GM12878 (cell line): ENCODE measurements at regions not wholly inside any gene's neighbourhood (a gene's known extent, or its start where the extent isn't known, plus 50 kb on each side); places are given as distances from the start of the nearest gene placed in this dataset.

ENCODE experiments used
- ATAC-seq: fragments of 200-7000 bp; cut with Tn5 transposase; 3 replicates; pipeline ENCODE4 v1.9.1; 2020; ENCODE audit warnings: mild to moderate bottlenecking, moderate library complexity
- BruUV-seq: library from RNA; stranded (reverse); fragments of 400-500 nt; replicated peaks from 2 replicates; lab custom pipeline; 2021; lab: Mats Ljungman, UMichigan
- CTCF ChIA-PET: fragments of 300-600 bp; sonication (Branson Sonifier 250); formaldehyde crosslinking; extraction: SDS; loops from one replicate; lab custom pipeline; 2021; ENCODE audit warnings: inconsistent platforms; lab: Yijun Ruan, JAX
- POLR2A ChIA-PET: fragments of 350-600 bp; formaldehyde crosslinking; extraction: SDS; loops from one replicate; lab custom pipeline; 2021; ENCODE audit warnings: inconsistent platforms; lab: Charles Lee
- RAD21 ChIA-PET: fragments of 300-600 bp; sonication (Branson Sonifier 250); formaldehyde crosslinking; loops from one replicate; lab custom pipeline; 2023; ENCODE audit warnings: antibody characterized with exemption; ENCODE audit not compliant: unreplicated experiment; lab: Charles Lee
- SMC1A ChIA-PET: fragments of 300-600 bp; sonication (Branson Sonifier 250); formaldehyde crosslinking; loops from one replicate; lab custom pipeline; 2023; ENCODE audit not compliant: unreplicated experiment, uncharacterized antibody; lab: Charles Lee
- DNase-seq: peaks from one replicate; pipeline ENCODE4 v3.0.0-alpha.2; 2011; ENCODE audit warnings: low read depth, low spot score
- FAIRE-seq: peaks from 3 replicates; lab custom pipeline; 2011; peaks lifted over from hg19 to GRCh38; lab: Jason Lieb, UNC
- H2AFZ ChIP-seq: 2 replicates; pipeline ENCODE4 v1.6.0; 2011; ENCODE audit warnings: low read depth, low read length, control low read depth; ENCODE audit not compliant: control insufficient read depth
- H3K27ac ChIP-seq: 2 replicates; pipeline ENCODE4 v1.5.1; 2011; ENCODE audit warnings: control low read depth; ENCODE audit not compliant: control insufficient read depth, insufficient read depth
- H3K27me3 ChIP-seq, 2 experiments: replicated peaks in 1 of 2; 2 replicates each; pipeline versions ENCODE4 v1.6.0 to v1.6.1; 2011; ENCODE audit warnings: low read length in 1 of 2; ENCODE audit not compliant: control insufficient read depth in 2 of 2, insufficient read depth in 2 of 2
- H3K36me3 ChIP-seq, 2 experiments: 2 replicates each; pipeline ENCODE4 v1.5.1; 2011; ENCODE audit warnings: low read length in 1 of 2; ENCODE audit not compliant: control insufficient read depth in 2 of 2, insufficient read depth in 2 of 2
- H3K4me1 ChIP-seq: 2 replicates; pipeline ENCODE4 v1.6.1; 2011; ENCODE audit warnings: mild to moderate bottlenecking, low read length, moderate library complexity, mixed read lengths; ENCODE audit not compliant: control insufficient read depth, insufficient read depth
- H3K4me2 ChIP-seq: 2 replicates; pipeline ENCODE4 v1.6.0; 2011; ENCODE audit warnings: control low read depth; ENCODE audit not compliant: control insufficient read depth, insufficient read depth
- H3K4me3 ChIP-seq: fragments of 200-600 bp; sonication (generic); 2 replicates; pipeline ENCODE4 v1.5.1; 2016
- H3K79me2 ChIP-seq: 2 replicates; pipeline ENCODE4 v1.6.0; 2011; ENCODE audit warnings: low read length; ENCODE audit not compliant: control insufficient read depth, insufficient read depth
- H3K9ac ChIP-seq: 2 replicates; pipeline ENCODE4 v1.8.0; 2011; ENCODE audit warnings: low read length, control low read depth, mixed read lengths; ENCODE audit not compliant: control insufficient read depth, insufficient read depth
- H3K9me3 ChIP-seq: replicated peaks from 3 replicates; pipeline ENCODE4 v1.5.1; 2011; ENCODE audit warnings: mild to moderate bottlenecking, low read length; ENCODE audit not compliant: control insufficient read depth, insufficient read depth
- H4K20me1 ChIP-seq: 2 replicates; pipeline ENCODE4 v1.6.0; 2011; ENCODE audit not compliant: control insufficient read depth, insufficient read depth
- GABPA ChIP-seq: IDR thresholded peaks from 2 replicates; pipeline ENCODE4 v1.6.1; 2014; ENCODE audit warnings: antibody characterized with exemption, low read depth, mild to moderate bottlenecking, inconsistent platforms
- HDGF ChIP-seq: fragments of 450-650 bp; IDR thresholded peaks from 2 replicates; pipeline ENCODE4 v1.6.1; 2016; ENCODE audit warnings: antibody characterized with exemption
- MYB ChIP-seq: fragments of 150-350 bp; IDR thresholded peaks from 2 replicates; pipeline ENCODE4 v1.6.1; 2014; ENCODE audit warnings: mild to moderate bottlenecking, low read depth, low read length, borderline replicate concordance
- NRF1 ChIP-seq: conservative IDR thresholded peaks from 2 replicates; pipeline ENCODE4 v1.6.1; 2011; ENCODE audit warnings: mild to moderate bottlenecking, low read depth, low read length, improper control_type of control experiment
- PAX5 ChIP-seq: IDR thresholded peaks from 2 replicates; pipeline ENCODE4 v1.6.1; 2011; ENCODE audit warnings: low read depth, low read length, borderline replicate concordance
- SMARCA5 ChIP-seq: fragments of 450-650 bp; IDR thresholded peaks from 2 replicates; pipeline ENCODE4 v1.6.1; 2017; ENCODE audit warnings: mild to moderate bottlenecking
- YBX1 ChIP-seq: fragments of 450-650 bp; IDR thresholded peaks from 2 replicates; pipeline ENCODE4 v1.6.1; 2016; ENCODE audit warnings: antibody characterized with exemption
- YY1 ChIP-seq: IDR thresholded peaks from 2 replicates; pipeline ENCODE4 v1.6.1; 2011; ENCODE audit warnings: low read depth, mild to moderate bottlenecking, low read length
- ZNF592 ChIP-seq: fragments of 450-650 bp; IDR thresholded peaks from 2 replicates; pipeline ENCODE4 v1.6.1; 2017; ENCODE audit warnings: mild to moderate bottlenecking, moderate library complexity
- WGBS: methylation state at CpG from one replicate; pipeline ENCODE4 v1.1.6; 2016; ENCODE audit warnings: low lambda C conversion rate; ENCODE audit not compliant: insufficient replicate concordance, insufficient coverage; ENCODE audit errors: missing lambda C conversion rate; 5-methylcytosine and 5-hydroxymethylcytosine counted together
- in situ Hi-C: fragments of 300-500 bp; cut with MboI; formaldehyde crosslinking; loops from 9 replicates; pipeline ENCODE4 v1.14.3; 2018; ENCODE audit warnings: mixed read lengths
- intact Hi-C: fragments of 100-400 bp; cut with micrococcal nuclease; formaldehyde crosslinking; loops from one replicate; pipeline ENCODE4 v1.14.2; 2022; ENCODE audit not compliant: unreplicated experiment
- TF ChIP-seq, protein P1 (sequence below): fragments of 450-650 bp; IDR thresholded peaks from 2 replicates; pipeline ENCODE4 v1.6.1; 2017; ENCODE audit warnings: mild to moderate bottlenecking
- TF ChIP-seq, protein P2 (sequence below), 3 experiments: IDR thresholded peaks in 2 of 3; conservative IDR thresholded peaks in 1 of 3; 2 replicates each; pipeline ENCODE4 v1.5.1; 2011; ENCODE audit warnings: low read depth in 3 of 3, low read length in 3 of 3, mild to moderate bottlenecking in 3 of 3, control low read depth in 2 of 3, moderate library complexity in 2 of 3, inconsistent platforms in 1 of 3, mixed read lengths in 1 of 3; ENCODE audit not compliant: control insufficient read depth in 2 of 3, insufficient read depth in 1 of 3; ENCODE audit errors: extremely low read depth in 1 of 3

DNA sequence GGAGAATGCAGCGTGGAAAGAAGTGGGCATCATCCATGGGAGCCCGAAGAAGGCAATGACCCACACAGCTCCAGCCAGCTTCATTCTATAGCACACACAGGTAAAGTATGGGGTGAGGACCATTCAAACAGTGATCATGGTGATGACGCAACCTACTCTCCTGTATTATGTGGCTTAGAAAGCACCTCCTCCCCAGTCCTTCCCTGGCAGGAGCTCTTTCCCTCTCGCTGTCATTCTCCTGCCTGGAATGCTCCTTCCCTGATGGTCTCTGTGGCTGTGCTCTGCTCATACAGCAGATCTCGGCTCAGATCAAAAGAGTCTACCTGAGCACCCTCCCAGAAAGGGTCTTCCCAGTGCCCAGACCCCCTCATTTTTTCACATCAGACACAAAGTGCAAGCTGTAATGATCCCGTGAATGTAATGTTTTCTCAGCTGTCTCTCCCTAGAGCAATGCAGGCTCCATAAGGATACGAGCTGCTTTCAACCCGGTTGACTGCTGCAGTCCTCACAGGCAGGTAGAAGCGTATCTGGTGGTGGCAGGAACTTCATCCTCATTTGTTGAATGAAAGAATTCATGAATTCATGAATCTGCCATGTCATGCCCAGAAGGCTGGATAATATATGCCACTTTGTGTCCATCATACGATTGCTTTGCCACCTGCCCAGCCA lies 248.8 kb downstream of the HS3ST3A1 start (continued):
- TF ChIP-seq, protein P1, sequence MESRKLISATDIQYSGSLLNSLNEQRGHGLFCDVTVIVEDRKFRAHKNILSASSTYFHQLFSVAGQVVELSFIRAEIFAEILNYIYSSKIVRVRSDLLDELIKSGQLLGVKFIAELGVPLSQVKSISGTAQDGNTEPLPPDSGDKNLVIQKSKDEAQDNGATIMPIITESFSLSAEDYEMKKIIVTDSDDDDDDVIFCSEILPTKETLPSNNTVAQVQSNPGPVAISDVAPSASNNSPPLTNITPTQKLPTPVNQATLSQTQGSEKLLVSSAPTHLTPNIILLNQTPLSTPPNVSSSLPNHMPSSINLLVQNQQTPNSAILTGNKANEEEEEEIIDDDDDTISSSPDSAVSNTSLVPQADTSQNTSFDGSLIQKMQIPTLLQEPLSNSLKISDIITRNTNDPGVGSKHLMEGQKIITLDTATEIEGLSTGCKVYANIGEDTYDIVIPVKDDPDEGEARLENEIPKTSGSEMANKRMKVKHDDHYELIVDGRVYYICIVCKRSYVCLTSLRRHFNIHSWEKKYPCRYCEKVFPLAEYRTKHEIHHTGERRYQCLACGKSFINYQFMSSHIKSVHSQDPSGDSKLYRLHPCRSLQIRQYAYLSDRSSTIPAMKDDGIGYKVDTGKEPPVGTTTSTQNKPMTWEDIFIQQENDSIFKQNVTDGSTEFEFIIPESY, result no peak
- TF ChIP-seq HDGF (no peak), MYB (no peak), NRF1 (no peak), GABPA (no peak)
- TF ChIP-seq, all 136 proteins: peak for 0

- no peak for FAIRE-seq
- ATAC-seq, result no peak
- H3K4me3 ChIP-seq, result no peak overlapping the region
- in situ Hi-C loops, result no loop called here
- no peaks in the 10 kb centered on the region for H4K20me1 ChIP-seq
- RAD21 ChIA-PET, result no interaction called here
- H3K4me2 ChIP-seq, result no peak overlapping the region
- H3K79me2 ChIP-seq, result no peaks in the 10 kb centered on the region
- TF ChIP-seq PAX5, result no peak
- TF ChIP-seq, protein P2, sequence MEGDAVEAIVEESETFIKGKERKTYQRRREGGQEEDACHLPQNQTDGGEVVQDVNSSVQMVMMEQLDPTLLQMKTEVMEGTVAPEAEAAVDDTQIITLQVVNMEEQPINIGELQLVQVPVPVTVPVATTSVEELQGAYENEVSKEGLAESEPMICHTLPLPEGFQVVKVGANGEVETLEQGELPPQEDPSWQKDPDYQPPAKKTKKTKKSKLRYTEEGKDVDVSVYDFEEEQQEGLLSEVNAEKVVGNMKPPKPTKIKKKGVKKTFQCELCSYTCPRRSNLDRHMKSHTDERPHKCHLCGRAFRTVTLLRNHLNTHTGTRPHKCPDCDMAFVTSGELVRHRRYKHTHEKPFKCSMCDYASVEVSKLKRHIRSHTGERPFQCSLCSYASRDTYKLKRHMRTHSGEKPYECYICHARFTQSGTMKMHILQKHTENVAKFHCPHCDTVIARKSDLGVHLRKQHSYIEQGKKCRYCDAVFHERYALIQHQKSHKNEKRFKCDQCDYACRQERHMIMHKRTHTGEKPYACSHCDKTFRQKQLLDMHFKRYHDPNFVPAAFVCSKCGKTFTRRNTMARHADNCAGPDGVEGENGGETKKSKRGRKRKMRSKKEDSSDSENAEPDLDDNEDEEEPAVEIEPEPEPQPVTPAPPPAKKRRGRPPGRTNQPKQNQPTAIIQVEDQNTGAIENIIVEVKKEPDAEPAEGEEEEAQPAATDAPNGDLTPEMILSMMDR (IDR thresholded peaks at IDR 0.05 in 2 of 3, conservative IDR thresholded peaks at IDR 0.05 in 1 of 3; ENCODE audit: control insufficient read depth in 2 of 3, extremely low read depth in 1 of 3, insufficient read depth in 1 of 3, low read depth in 3 of 3, low read length in 3 of 3), result no peak
- no peak for TF ChIP-seq ZNF592
- TF ChIP-seq SMARCA5, result no peak
- TF ChIP-seq YY1, result no peak
- no peak for TF ChIP-seq YBX1
- TF ChIP-seq, all 136 proteins: peak for 0
- Histone ChIP-seq H3K4me1 (no peaks in the 10 kb centered on the region), H3K36me3 (no peaks in the 10 kb centered on the region), H3K27me3 (no peaks in the 10 kb centered on the region), H3K27ac (no peak overlapping the region), H3K9me3 (no peaks in the 10 kb centered on the region), H2AFZ (no peak overlapping the region), H3K9ac (no peak overlapping the region)
- no peak for DNase-seq
- CTCF ChIA-PET, result interaction anchor here (1.3 kb wide), 1 partner anchor 14 kb away, joined by 4 read pairs; no protein-coding TSS in a partner anchor
- POLR2A ChIA-PET, result no interaction called here
- BruUV-seq, result no TSS peak
- 2% methylated on average over 3 of the region's 3 CpGs for WGBS
- SMC1A ChIA-PET, result interaction anchor here (0.6 to 1.2 kb wide), 2 partner anchors 67 to 149 kb away, joined by 3 read pairs; no protein-coding TSS in a partner anchor
- intact Hi-C loops, result no loop called here
Observed at GRCh38 chr17:13351046-13351445, 250.7 kb downstream of the HS3ST3A1 start.
